Occipital lobe (tissue), 1 donor: ENCODE measurements at regions not wholly inside any gene's neighbourhood (a gene's known extent, or its start where the extent isn't known, plus 50 kb on each side); places are given as distances from the start of the nearest gene placed in this dataset.
"Not testable (repeated sequence)": the region's sequence is repeated elsewhere in the genome, so short reads cannot be mapped to it uniquely, and the experiment has no call there.

ENCODE experiments used
- DNase-seq: peaks from one replicate; lab custom pipeline; 2025; lab: John Stamatoyannopoulos, UW

- no peak for DNase-seq
Measured at GRCh38 chr17:36845916-36846315, 91.4 kb upstream of the LHX1 start.

DNA sequence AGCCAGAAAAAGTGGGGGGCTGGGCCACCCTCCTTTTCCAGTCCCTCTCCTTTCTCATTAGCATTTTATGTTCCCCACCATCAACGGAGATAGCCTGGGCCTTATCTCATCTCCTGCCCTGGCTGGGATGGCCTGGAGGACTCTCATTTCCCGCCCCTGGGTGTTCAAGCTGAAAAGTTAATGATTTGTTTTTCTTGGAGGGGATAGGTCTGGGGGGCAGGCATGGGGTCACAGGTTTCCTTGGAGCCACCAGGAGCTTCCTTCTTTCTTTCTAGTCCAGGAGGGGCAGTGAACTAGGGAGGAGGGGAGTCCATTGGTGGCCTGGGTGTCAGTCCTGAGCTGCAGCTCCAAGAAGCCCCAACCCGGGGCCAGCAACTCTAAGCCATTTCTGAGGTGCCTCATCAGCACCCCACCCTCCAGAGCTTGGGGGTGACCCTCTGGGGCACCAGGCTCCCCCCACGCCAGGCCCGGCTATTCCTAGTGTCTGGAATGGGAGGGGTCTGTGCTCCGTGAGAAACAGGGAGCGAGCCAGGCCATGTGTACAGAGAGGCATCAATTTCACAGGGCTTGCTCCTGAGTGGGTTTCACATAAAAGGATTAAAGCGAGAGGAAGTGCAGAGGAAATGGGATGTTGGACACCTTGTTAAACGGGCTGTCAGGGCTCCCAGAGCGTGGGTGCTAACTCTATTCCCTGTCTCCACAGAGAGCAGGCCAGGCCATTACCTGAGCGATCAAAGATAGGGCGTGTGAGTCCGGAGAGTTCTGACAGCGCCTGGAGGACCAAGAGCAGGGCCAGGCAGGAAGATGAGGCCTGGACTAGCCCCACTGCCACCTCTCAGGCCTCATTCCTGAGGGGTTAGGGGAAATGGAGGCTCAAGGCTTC, 90.6 kb upstream of the LHX1 start:
- no peak for DNase-seq

DNA sequence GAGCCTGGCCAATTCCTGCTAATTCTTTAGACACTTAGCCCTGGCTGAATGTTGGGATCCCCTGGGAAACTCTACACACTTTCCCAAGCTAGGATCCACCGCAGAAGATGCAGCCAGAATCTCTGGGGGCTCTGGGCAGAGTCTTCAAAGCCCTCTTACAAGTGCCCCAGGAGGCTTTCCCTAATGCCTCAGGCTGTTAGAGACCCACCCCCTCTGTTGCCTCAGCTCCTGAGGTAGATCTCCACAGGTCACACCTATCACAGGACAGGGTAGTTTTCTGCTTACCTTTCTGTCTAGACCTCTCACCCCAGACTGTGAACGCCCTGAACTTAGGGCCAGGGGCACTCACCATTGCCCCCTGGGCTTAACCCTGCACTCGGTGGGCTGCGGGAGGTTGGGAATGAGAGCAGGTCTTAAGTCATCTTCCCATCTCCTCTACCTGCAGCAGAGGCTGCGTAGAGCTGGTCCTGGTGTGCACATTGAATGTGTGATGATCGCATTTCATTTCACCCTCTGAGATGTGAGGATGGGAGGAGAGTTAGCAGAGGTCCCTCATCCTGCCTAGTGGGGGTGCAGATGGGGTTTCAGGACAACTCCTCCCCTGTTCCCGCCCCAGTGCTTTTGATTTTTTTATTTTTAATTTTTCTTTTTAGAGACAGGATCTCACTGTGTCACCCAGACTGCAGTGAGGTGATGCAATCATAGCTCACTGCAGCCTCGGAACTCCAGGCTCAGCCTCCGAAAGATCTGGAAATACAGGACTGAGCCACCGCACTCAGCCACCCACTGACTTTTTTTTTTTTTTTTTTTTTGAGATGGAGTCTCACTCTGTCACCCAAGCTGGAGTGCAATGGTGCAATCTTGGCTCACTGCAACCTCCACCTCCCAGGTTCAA, 89.0 kb upstream of the LHX1 start:
- DNase-seq = no peak

DNA sequence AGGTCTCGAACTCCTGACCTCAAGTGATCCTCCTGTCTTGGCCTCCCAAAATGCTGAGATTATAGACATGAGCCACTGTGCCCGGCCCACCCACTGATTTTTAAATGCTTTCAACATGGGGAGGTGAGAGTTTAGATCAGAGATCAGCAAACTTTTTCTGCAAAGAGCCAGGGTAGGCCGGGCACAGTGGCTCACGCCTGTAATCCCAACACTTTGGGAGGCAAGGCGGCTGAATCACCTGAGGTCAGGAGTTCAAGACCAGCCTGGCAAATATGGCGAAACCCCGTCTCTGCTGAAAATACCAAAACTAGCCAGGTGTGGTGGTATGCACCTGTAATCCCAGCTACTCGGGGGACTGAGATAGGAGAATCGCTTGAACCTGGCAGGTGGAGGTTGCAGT, 88.3 kb upstream of the LHX1 start:
- DNase-seq = not testable (repeated sequence)

GRCh38 chr17:36849871-36850348, 87.4 kb upstream of the LHX1 start:
- no peak for DNase-seq

DNA sequence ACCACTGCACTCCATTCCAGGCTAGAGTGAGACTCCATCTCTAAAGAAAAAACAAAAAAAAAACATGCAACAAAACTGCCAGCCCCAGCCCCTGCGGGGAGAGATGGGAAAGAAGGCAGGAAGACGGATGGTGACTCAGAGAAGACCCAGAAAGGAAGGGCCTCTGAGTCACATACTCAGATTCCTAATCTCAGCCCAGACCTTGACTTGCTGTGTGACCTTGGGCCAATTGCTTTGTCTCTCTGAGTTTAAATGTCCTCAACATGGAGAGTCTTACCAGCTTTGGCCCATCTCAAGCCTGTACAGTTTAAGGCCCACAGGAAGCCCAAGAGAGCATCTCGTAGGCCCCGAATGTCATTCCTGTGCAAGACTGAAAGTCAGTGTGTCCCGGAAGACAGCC, 86.5 kb upstream of the LHX1 start:
- DNase-seq = no peak

DNA sequence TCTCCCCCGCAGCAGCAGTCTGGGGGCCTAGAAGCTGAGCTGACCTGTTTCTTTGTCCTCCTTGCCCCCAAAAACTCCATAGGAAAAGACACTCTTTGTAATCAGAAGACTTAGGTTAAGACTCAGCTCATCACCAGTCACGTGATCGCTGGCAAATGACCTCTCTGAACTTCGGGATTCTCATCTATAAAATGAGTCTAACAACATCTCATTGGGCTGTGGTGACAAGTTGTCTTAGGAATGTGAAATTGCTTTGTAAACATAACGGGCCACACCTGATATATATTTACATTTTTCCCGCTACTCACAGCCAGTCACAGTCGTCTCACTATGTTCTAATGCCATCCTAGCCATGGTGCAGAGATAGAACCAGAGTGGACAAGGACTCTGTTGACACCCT, 86.0 kb upstream of the LHX1 start:
- DNase-seq = no peak

GRCh38 chr17:36852478-36852877, 84.8 kb upstream of the LHX1 start:
- not testable (repeated sequence) for DNase-seq

- DNase-seq = no peak
Measured at GRCh38 chr17:36854982-36855381, 82.3 kb upstream of the LHX1 start.

GRCh38 chr17:36855459-36855858, 81.8 kb upstream of the LHX1 start:
- no peak for DNase-seq

GRCh38 chr17:36856222-36856621, 81.1 kb upstream of the LHX1 start:
- no peak for DNase-seq

- no peak for DNase-seq
Measured at GRCh38 chr17:36856903-36857381, 80.3 kb upstream of the LHX1 start.

DNA sequence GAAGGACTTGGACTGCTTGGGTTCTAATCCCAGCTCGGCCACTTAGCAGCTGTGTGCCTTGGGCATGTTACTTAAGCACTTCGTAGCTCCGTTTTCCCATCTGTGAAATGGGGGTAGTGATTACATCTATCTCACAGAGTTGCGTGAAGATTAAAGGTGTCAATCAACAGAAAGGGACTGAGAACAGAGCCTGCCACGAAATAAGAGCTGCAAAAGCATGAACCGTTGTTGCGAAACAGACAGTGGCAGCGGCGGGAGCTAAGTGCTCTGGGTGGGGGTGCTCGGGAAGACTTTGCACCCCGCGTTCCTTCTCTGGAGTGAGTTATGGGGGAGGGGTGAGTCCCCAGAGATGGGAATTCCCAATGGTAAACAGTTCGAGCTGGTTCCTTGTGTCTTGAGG, 79.6 kb upstream of the LHX1 start:
- DNase-seq = no peak

GRCh38 chr17:36858119-36859002, 78.9 kb upstream of the LHX1 start:
- no peak for DNase-seq

- no peak for DNase-seq
Measured at GRCh38 chr17:36859003-36859300, 78.3 kb upstream of the LHX1 start.

DNA sequence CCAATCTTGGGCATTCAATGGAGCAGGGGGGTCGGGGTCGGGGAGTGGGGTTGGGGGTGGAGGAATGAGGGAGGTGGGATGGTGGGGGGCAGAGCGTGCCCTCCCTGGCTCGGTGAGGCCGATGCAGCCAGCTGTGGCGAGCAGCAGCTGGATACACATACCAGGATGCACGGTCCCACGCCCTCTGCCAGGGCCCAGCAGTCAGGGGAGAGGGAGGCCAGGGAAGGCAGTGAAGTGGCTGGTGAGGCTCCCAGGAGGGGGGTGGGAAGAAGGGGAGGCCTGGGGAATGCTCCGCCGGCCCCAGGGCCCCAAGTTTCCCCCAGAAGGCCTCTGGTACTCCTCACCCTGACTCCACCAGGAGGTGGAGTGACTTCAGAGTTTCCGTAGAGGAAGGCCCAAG, 77.6 kb upstream of the LHX1 start:
- DNase-seq = no peak

DNA sequence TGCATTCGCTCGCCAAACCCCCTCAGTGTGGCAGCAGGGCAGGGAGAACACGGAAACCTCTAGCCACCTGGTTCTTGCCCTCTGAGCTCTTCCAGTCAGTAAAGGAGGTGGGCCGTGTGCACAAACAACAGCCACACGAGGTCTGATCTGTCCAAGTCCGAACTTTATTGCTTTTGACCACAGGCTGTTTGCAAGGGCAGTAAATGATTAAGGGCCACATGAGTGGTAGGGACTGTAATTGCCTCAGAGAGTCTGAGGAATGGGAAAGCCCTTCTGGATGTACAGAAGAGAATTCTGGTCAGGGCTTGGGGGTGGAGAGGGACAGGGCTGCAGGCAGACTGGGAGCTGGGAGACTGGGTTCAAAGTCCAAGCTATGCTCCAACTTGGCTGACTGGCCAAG, 75.7 kb upstream of the LHX1 start:
- DNase-seq = no peak

GRCh38 chr17:36862116-36862920, 75.0 kb upstream of the LHX1 start:
- DNase-seq = no peak

- DNase-seq = no peak
Measured at GRCh38 chr17:36863131-36863530, 74.1 kb upstream of the LHX1 start.
